Stomach (tissue), 8 donors: ENCODE measurements at regions not wholly inside any gene's neighbourhood (a gene's known extent, or its start where the extent isn't known, plus 50 kb on each side); places are given as distances from the start of the nearest gene placed in this dataset.

Source experiments
- DNase-seq, 2 donors: peaks; one replicate each; pipeline versions ENCODE4 v3.0.0 to v3.0.0-alpha.2; 2013 to 2019
- H3K27ac ChIP-seq, 5 donors: fragments of 200-600 bp in 4 of 5; sonication (generic) in 4 of 5; one replicate each; pipeline ENCODE4 v1.5.1; 2013 to 2019; ENCODE audit warnings: mild to moderate bottlenecking in 1 of 5, moderate library complexity in 1 of 5
- H3K27me3 ChIP-seq, 3 donors: fragments of 200-600 bp; sonication (generic); one replicate each; pipeline ENCODE4 v1.5.1; 2017 to 2019; ENCODE audit warnings: mixed run types in 1 of 3
- H3K36me3 ChIP-seq, 4 donors: fragments of 200-600 bp; sonication (generic); 1 replicate in 3 of 4; 2 replicates in 1 of 4; pipeline ENCODE4 v1.5.1; 2016 to 2019
- H3K4me1 ChIP-seq, 4 donors: fragments of 200-600 bp; sonication (generic); one replicate each; pipeline ENCODE4 v1.5.1; 2016 to 2019
- H3K4me3 ChIP-seq, 4 donors: fragments of 200-600 bp; sonication (generic) in 3 of 4; one replicate each; pipeline ENCODE4 v1.5.1; 2016 to 2019; ENCODE audit warnings: mild to moderate bottlenecking in 1 of 4
- H3K9me3 ChIP-seq, 4 donors: fragments of 200-600 bp; sonication (generic); one replicate each; pipeline ENCODE4 v1.5.1; 2016 to 2019
- CTCF ChIP-seq, 7 experiments: fragments of 450-650 bp in 4 of 7; fragments of 200-600 bp in 3 of 7; sonication (generic) in 3 of 7; IDR thresholded peaks; one replicate each; pipeline ENCODE4 v1.5.1; 2016 to 2019; ENCODE audit warnings: antibody characterized with exemption in 7 of 7, control low read depth in 2 of 7, mild to moderate bottlenecking in 1 of 7
- EP300 ChIP-seq: sonication (generic); formaldehyde crosslinking; IDR thresholded peaks from one replicate; pipeline ENCODE4 v1.6.1; 2017; ENCODE audit warnings: antibody characterized with exemption
- POLR2A ChIP-seq, 4 donors: fragments of 450-650 bp; IDR thresholded peaks; one replicate each; pipeline ENCODE4 v1.6.1; 2016; ENCODE audit warnings: antibody characterized with exemption in 4 of 4, control low read depth in 2 of 4, mild to moderate bottlenecking in 1 of 4, moderate library complexity in 1 of 4
- POLR2AphosphoS5 ChIP-seq, 3 donors: sonication (generic); formaldehyde crosslinking; IDR thresholded peaks; one replicate each; pipeline ENCODE4 v1.6.1; 2016; ENCODE audit warnings: antibody characterized with exemption in 3 of 3
- WGBS, 5 donors: extraction: QIAGEN DNeasy Blood & Tissue Kit in 3 of 5; methylation state at CpG; one replicate each; pipeline versions ENCODE4 v1.1.5 to v1.1.7; 2013 to 2018; 5-methylcytosine and 5-hydroxymethylcytosine counted together
- intact Hi-C: fragments of 100-400 bp; cut with DNase I; formaldehyde crosslinking; loops from one replicate; pipeline ENCODE4 v1.15.1; 2023; ENCODE audit warnings: low total_unique reads
- donor health status: healthy with polysubstance abuse.
- donor health status: Bipolar disorder and iron deficiency.
- donor health status: healthy.

GRCh38 chr10:130807721-130808120 lies 503.8 kb downstream of the TCERG1L start:
- TF ChIP-seq CTCF (IDR thresholded peaks at IDR 0.05) = no peak
- TF ChIP-seq POLR2AphosphoS5 (IDR thresholded peaks at IDR 0.05) = no peak
- TF ChIP-seq EP300 = no peak
- no peak for TF ChIP-seq POLR2A (IDR thresholded peaks at IDR 0.05)
- Histone ChIP-seq H3K4me3 (no peak overlapping the region), H3K27ac (no peak overlapping the region), H3K4me1 (no peaks in the 10 kb centered on the region), H3K36me3 (no peaks in the 10 kb centered on the region), H3K27me3 (peaks cover 0 to 25% (median 0%) of the 10 kb centered on the region in 3 donors), H3K9me3 (peaks cover 0 to 7% (median 0%) of the 10 kb centered on the region in 4 donors)
- 63 to 72% (median 70%) methylated on average over 7 to 9 of the region's 9 CpGs for WGBS, 5 donors
- no peak for DNase-seq
- intact Hi-C loops = no loop called here

GRCh38 chr10:130808243-130808642 lies 503.3 kb downstream of the TCERG1L start:
- H3K36me3 ChIP-seq = no peaks in the 10 kb centered on the region
- DNase-seq = no peak
- WGBS, 5 donors = 57 to 87% (median 77%) methylated on average over 5 of the region's 5 CpGs
- TF ChIP-seq POLR2AphosphoS5 (IDR thresholded peaks at IDR 0.05) (no peak), POLR2A (IDR thresholded peaks at IDR 0.05) (no peak), CTCF (IDR thresholded peaks at IDR 0.05) (no peak), EP300 (no peak)
- peaks cover 0 to 7% (median 0%) of the 10 kb centered on the region in 4 donors for H3K9me3 ChIP-seq
- no peaks in the 10 kb centered on the region for H3K4me1 ChIP-seq
- no peak overlapping the region for H3K27ac ChIP-seq
- no peak overlapping the region for H3K4me3 ChIP-seq
- peaks cover 0 to 25% (median 0%) of the 10 kb centered on the region in 3 donors for H3K27me3 ChIP-seq
- intact Hi-C loops = no loop called here

GRCh38 chr10:130808686-130809085 lies 502.8 kb downstream of the TCERG1L start:
- peaks cover 0 to 25% (median 0%) of the 10 kb centered on the region in 3 donors for H3K27me3 ChIP-seq
- no peak overlapping the region for H3K4me3 ChIP-seq
- intact Hi-C loops = no loop called here
- peaks cover 0 to 7% (median 0%) of the 10 kb centered on the region in 4 donors for H3K9me3 ChIP-seq
- TF ChIP-seq POLR2A (IDR thresholded peaks at IDR 0.05) (no peak), EP300 (no peak), CTCF (IDR thresholded peaks at IDR 0.05) (no peak), POLR2AphosphoS5 (IDR thresholded peaks at IDR 0.05) (no peak)
- 45 to 51% (median 48%) methylated on average over 4 of the region's 4 CpGs for WGBS, 5 donors
- no peak for DNase-seq
- no peaks in the 10 kb centered on the region for H3K36me3 ChIP-seq
- no peak overlapping the region for H3K27ac ChIP-seq
- H3K4me1 ChIP-seq = no peaks in the 10 kb centered on the region

- TF ChIP-seq POLR2AphosphoS5 (IDR thresholded peaks at IDR 0.05) = no peak
- TF ChIP-seq CTCF (IDR thresholded peaks at IDR 0.05) = no peak
- TF ChIP-seq POLR2A (IDR thresholded peaks at IDR 0.05) = no peak
- TF ChIP-seq EP300 = no peak
- H3K27ac ChIP-seq = no peak overlapping the region
- no peak for DNase-seq
- H3K27me3 ChIP-seq = peaks cover 0 to 25% (median 0%) of the 10 kb centered on the region in 3 donors
- H3K9me3 ChIP-seq = peaks cover 0 to 7% (median 0%) of the 10 kb centered on the region in 4 donors
- intact Hi-C loops = no loop called here
- H3K4me3 ChIP-seq = no peak overlapping the region
- H3K36me3 ChIP-seq = no peaks in the 10 kb centered on the region
- 78 to 83% (median 82%) methylated on average over 9 of the region's 9 CpGs for WGBS, 5 donors
- H3K4me1 ChIP-seq = no peaks in the 10 kb centered on the region
These were observed 502.3 kb downstream of the TCERG1L start for GRCh38 chr10:130809181-130809580.
